Fibroblast of lung (primary cell): ENCODE measurements at regions not wholly inside any gene's neighbourhood (a gene's known extent, or its start where the extent isn't known, plus 50 kb on each side); places are given as distances from the start of the nearest gene placed in this dataset.

Experiments used
- DNase-seq, 2 donors: peaks; one replicate each; pipeline versions ENCODE4 v3.0.0 to v3.0.0-alpha.2; 2010; ENCODE audit warnings: low read depth in 2 of 2
- H2AFZ ChIP-seq: 2 replicates; pipeline ENCODE4 v1.5.1; 2012; ENCODE audit warnings: low read length, control low read depth, inconsistent platforms
- H3K27ac ChIP-seq: 2 replicates; pipeline ENCODE4 v1.5.1; 2011; ENCODE audit warnings: low read length, control low read depth; ENCODE audit not compliant: insufficient read depth
- H3K27me3 ChIP-seq: 2 replicates; pipeline ENCODE4 v1.5.1; 2011; ENCODE audit warnings: mild to moderate bottlenecking, low read length; ENCODE audit not compliant: control insufficient read depth, insufficient read depth
- H3K36me3 ChIP-seq: 2 replicates; pipeline ENCODE4 v1.5.1; 2011; ENCODE audit warnings: low read length; ENCODE audit not compliant: control insufficient read depth, insufficient read depth
- H3K4me1 ChIP-seq: 2 replicates; pipeline ENCODE4 v1.5.1; 2011; ENCODE audit warnings: low read length; ENCODE audit not compliant: control insufficient read depth, insufficient read depth; ENCODE audit errors: extremely low read depth
- H3K4me2 ChIP-seq: 2 replicates; pipeline ENCODE4 v1.5.1; 2011; ENCODE audit warnings: low read length, control low read depth; ENCODE audit not compliant: insufficient read depth; ENCODE audit errors: extremely low read depth
- H3K4me3 ChIP-seq, 4 experiments: fragments of 200-600 bp in 1 of 4; sonication (generic) in 1 of 4; replicated peaks in 1 of 4; 2 replicates each; pipeline ENCODE4 v1.5.1; 2011 to 2016; ENCODE audit warnings: low read length in 4 of 4, low read depth in 3 of 4, mild to moderate bottlenecking in 3 of 4, control low read depth in 2 of 4, inconsistent platforms in 1 of 4, mixed read lengths in 1 of 4; ENCODE audit not compliant: insufficient read depth in 1 of 4; ENCODE audit errors: control extremely low read depth in 1 of 4
- H3K79me2 ChIP-seq: 2 replicates; pipeline ENCODE4 v1.5.1; 2012; ENCODE audit warnings: mild to moderate bottlenecking, low read length, inconsistent platforms; ENCODE audit not compliant: control insufficient read depth, insufficient read depth
- H3K9ac ChIP-seq: 2 replicates; pipeline ENCODE4 v1.5.1; 2011; ENCODE audit warnings: mild to moderate bottlenecking, low read length, control low read depth; ENCODE audit not compliant: insufficient read depth
- H3K9me3 ChIP-seq: 2 replicates; pipeline ENCODE4 v1.5.1; 2012; ENCODE audit warnings: low read depth, low read length; ENCODE audit not compliant: control insufficient read depth, insufficient read depth
- H4K20me1 ChIP-seq: 2 replicates; pipeline ENCODE4 v1.5.1; 2011; ENCODE audit warnings: low read length; ENCODE audit not compliant: control insufficient read depth, insufficient read depth; ENCODE audit errors: extremely low read depth
- EZH2 ChIP-seq: IDR thresholded peaks from 2 replicates; pipeline ENCODE4 v1.5.1; 2012; ENCODE audit warnings: low read length, control low read depth, mild to moderate bottlenecking; ENCODE audit errors: missing control alignments
- TF ChIP-seq, protein P1 (sequence below), 2 donors: IDR thresholded peaks in 1 of 2; conservative IDR thresholded peaks in 1 of 2; 1 replicate in 1 of 2; 2 replicates in 1 of 2; pipeline ENCODE4 v1.5.1; 2011 to 2012; ENCODE audit warnings: low read length in 2 of 2, control low read depth in 1 of 2, inconsistent platforms in 1 of 2, low read depth in 1 of 2, mild to moderate bottlenecking in 1 of 2

DNA sequence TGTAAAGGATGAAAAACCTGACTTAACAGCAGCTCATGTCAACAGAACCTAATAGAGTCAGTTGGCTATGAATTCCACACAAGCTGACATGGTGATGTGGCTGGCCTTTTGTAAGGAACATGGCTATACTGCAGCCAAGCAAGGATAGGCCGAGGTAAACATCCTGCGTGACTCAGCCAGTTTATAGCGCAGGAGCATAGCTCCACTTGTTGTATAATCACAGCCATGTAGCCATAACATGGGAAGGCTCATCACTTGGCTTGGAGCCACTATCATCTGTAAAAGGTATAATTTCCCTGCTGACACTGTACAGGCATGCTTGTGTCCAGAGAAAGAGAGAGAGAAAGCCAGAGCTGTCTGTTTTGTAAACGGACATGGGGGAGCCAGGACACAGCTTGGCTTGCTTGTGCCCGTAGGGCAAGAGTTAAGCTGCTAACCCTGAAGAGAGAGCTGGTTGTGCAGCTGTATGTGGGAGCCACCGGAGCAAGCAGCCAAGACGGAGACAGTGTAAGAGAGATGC, 104.4 kb upstream of the PLET1 start:
- Histone ChIP-seq H3K27ac (peak overlapping the region; percentile 85), H3K27me3 (no peaks in the 10 kb centered on the region), H3K9ac (no peak overlapping the region), H3K79me2 (no peaks in the 10 kb centered on the region), H4K20me1 (no peaks in the 10 kb centered on the region), H3K4me2 (peak overlapping the region; percentile 69), H3K9me3 (no peaks in the 10 kb centered on the region), H3K36me3 (no peaks in the 10 kb centered on the region), H2AFZ (peak overlapping the region; percentile 4), H3K4me1 (peaks cover 25% of the 10 kb centered on the region), H3K4me3 (no peak overlapping the region)
- DNase-seq = peak; percentile 87 to 95
- TF ChIP-seq, protein P1, sequence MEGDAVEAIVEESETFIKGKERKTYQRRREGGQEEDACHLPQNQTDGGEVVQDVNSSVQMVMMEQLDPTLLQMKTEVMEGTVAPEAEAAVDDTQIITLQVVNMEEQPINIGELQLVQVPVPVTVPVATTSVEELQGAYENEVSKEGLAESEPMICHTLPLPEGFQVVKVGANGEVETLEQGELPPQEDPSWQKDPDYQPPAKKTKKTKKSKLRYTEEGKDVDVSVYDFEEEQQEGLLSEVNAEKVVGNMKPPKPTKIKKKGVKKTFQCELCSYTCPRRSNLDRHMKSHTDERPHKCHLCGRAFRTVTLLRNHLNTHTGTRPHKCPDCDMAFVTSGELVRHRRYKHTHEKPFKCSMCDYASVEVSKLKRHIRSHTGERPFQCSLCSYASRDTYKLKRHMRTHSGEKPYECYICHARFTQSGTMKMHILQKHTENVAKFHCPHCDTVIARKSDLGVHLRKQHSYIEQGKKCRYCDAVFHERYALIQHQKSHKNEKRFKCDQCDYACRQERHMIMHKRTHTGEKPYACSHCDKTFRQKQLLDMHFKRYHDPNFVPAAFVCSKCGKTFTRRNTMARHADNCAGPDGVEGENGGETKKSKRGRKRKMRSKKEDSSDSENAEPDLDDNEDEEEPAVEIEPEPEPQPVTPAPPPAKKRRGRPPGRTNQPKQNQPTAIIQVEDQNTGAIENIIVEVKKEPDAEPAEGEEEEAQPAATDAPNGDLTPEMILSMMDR (conservative IDR thresholded peaks at IDR 0.05 in 1 of 2, IDR thresholded peaks at IDR 0.05 in 1 of 2; ENCODE audit: low read depth in 1 of 2, low read length in 2 of 2) = no peak
- no peak for TF ChIP-seq EZH2

DNA sequence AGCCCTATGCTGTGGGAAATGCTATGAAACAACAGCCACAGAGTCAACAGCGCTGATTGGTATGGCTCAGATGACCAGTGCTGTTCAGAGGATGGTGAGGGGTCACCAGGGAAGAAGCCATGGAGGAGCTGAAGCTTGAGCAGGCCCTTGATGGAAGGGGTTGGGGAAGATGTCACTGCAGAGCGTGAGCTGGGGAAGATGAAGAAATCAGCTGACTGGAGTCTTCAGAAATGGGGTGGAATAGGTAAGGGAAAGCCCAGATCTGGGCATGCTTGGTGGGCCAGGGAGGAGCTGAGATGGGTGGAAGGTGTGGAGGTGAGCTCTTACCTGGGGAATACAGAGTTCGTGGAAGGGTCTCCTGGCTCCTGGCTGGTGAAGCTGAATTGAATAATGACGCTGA, 105.4 kb upstream of the PLET1 start:
- H3K9ac ChIP-seq = no peak overlapping the region
- H3K79me2 ChIP-seq = no peaks in the 10 kb centered on the region
- no peaks in the 10 kb centered on the region for H3K36me3 ChIP-seq
- no peaks in the 10 kb centered on the region for H4K20me1 ChIP-seq
- H3K27me3 ChIP-seq = no peaks in the 10 kb centered on the region
- DNase-seq = no peak
- TF ChIP-seq EZH2 = no peak
- TF ChIP-seq, protein P1 (conservative IDR thresholded peaks at IDR 0.05 in 1 of 2, IDR thresholded peaks at IDR 0.05 in 1 of 2; ENCODE audit: low read depth in 1 of 2, low read length in 2 of 2) = no peak
- H3K4me1 ChIP-seq = peaks cover 25% of the 10 kb centered on the region
- no peak overlapping the region for H3K4me3 ChIP-seq
- H2AFZ ChIP-seq = no peak overlapping the region
- H3K4me2 ChIP-seq = no peak overlapping the region
- H3K9me3 ChIP-seq = no peaks in the 10 kb centered on the region
- H3K27ac ChIP-seq = peak overlapping the region; percentile 85

DNA sequence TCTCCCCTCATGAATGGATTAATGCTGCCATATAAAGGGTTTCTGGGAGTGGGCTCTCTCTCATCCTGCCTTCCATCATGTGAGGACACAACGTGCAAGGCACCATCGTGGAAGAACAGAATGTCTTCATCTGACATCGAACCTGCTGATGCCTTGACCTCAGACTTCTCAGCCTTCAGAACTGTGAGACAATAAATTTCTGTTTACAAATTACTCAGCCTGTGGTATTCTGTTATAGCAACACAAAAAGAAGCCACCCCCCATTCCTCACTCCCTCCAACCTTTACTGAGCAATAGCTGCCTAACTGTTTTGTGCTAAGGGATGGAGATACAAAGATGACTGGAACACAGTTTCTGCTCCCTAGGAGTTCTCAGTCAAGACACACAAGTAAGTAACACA, 106.1 kb upstream of the PLET1 start:
- Histone ChIP-seq H3K36me3 (no peaks in the 10 kb centered on the region), H4K20me1 (no peaks in the 10 kb centered on the region), H2AFZ (no peak overlapping the region), H3K4me1 (peaks cover 25% of the 10 kb centered on the region), H3K27ac (no peak overlapping the region), H3K9me3 (no peaks in the 10 kb centered on the region), H3K27me3 (no peaks in the 10 kb centered on the region), H3K4me2 (no peak overlapping the region), H3K4me3 (no peak overlapping the region), H3K79me2 (no peaks in the 10 kb centered on the region), H3K9ac (no peak overlapping the region)
- no peak for TF ChIP-seq EZH2
- TF ChIP-seq, protein P1 (conservative IDR thresholded peaks at IDR 0.05 in 1 of 2, IDR thresholded peaks at IDR 0.05 in 1 of 2; ENCODE audit: low read depth in 1 of 2, low read length in 2 of 2) = no peak
- DNase-seq = peak in 1 of 2 donors; percentile 60
